HEK293T (cell line): ENCODE measurements at regions not wholly inside any gene's neighbourhood (a gene's known extent, or its start where the extent isn't known, plus 50 kb on each side); places are given as distances from the start of the nearest gene placed in this dataset.

Experiments used
- BHLHE40 ChIP-seq: fragments of 450-650 bp; IDR thresholded peaks from 2 replicates; pipeline ENCODE4 v1.6.1; 2016; ENCODE audit warnings: mild to moderate bottlenecking, moderate library complexity, borderline replicate concordance
- CTBP1 ChIP-seq: fragments of 450-650 bp; IDR thresholded peaks from 2 replicates; pipeline ENCODE4 v1.6.1; 2016; ENCODE audit warnings: borderline replicate concordance
- ELF4 ChIP-seq: fragments of 450-650 bp; IDR thresholded peaks from 2 replicates; pipeline ENCODE4 v1.6.1; 2017; ENCODE audit warnings: antibody characterized with exemption
- FOXA1 ChIP-seq: fragments of 450-650 bp; IDR thresholded peaks from 2 replicates; pipeline ENCODE4 v1.6.1; 2016; ENCODE audit warnings: mild to moderate bottlenecking
- FOXM1 ChIP-seq: fragments of 450-650 bp; IDR thresholded peaks from 2 replicates; pipeline ENCODE4 v1.6.1; 2017; ENCODE audit warnings: mild to moderate bottlenecking, borderline replicate concordance
- LEF1 ChIP-seq: fragments of 450-650 bp; IDR thresholded peaks from 2 replicates; pipeline ENCODE4 v1.6.1; 2017; ENCODE audit warnings: mild to moderate bottlenecking, borderline replicate concordance
- NFRKB ChIP-seq: fragments of 450-650 bp; IDR thresholded peaks from 2 replicates; pipeline ENCODE4 v1.6.1; 2016; ENCODE audit warnings: mild to moderate bottlenecking, moderate library complexity
- SP1 ChIP-seq: fragments of 450-650 bp; IDR thresholded peaks from 2 replicates; pipeline ENCODE4 v1.6.1; 2017
- SUZ12 ChIP-seq: fragments of 450-650 bp; IDR thresholded peaks from 2 replicates; pipeline ENCODE4 v1.6.1; 2016; ENCODE audit warnings: mild to moderate bottlenecking

DNA sequence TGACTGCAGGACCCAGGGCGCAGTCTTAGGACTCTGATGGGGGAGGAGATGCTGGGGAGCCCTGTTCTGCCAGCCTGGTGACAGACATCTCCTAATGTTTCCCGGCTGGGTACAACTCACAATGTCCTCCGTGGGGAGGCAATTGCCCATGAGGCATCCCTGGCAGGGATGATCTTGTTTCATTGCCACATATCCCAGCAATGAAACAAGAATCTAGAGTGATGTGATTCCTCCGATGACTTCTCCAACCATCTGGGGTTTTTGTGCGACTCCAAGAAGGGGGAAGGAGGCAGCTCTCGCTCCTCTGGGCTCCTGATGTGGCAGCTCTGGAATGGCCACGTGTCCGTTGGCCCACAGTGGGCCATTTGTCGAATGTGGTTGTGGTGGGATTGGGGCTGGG, 255.8 kb downstream of the SEC14L1 start:
- TF ChIP-seq FOXA1 (no peak), SUZ12 (no peak), SP1 (no peak), FOXM1 (no peak), NFRKB (no peak), CTBP1 (no peak), LEF1 (no peak), ELF4 (no peak), BHLHE40 (no peak)
